ENCODE measurements at regions not wholly inside any gene's neighbourhood (a gene's known extent, or its start where the extent isn't known, plus 50 kb on each side); places are given as distances from the start of the nearest gene placed in this dataset.
"Not testable (repeated sequence)": the region's sequence is repeated elsewhere in the genome, so short reads cannot be mapped to it uniquely, and the experiment has no call there.

- DNase-seq, result no peak
These were observed 51.4 kb downstream of the MRPL36 start for GRCh38 chr5:1748271-1748670.

GRCh38 chr5:1747803-1748085, 51.9 kb downstream of the MRPL36 start:
- no peak for DNase-seq

- no peak for DNase-seq
These were observed 52.4 kb downstream of the MRPL36 start for GRCh38 chr5:1747079-1747802.

GRCh38 chr5:1746371-1747078, 53.1 kb downstream of the MRPL36 start:
- no peak for DNase-seq

GRCh38 chr5:1745796-1746370, 53.8 kb downstream of the MRPL36 start:
- DNase-seq, result no peak

- DNase-seq, result no peak
These were observed 54.4 kb downstream of the MRPL36 start for GRCh38 chr5:1745123-1745795.

- DNase-seq, result no peak
These were observed 55.1 kb downstream of the MRPL36 start for GRCh38 chr5:1744393-1745122.

- DNase-seq, result no peak
These were observed 55.9 kb downstream of the MRPL36 start for GRCh38 chr5:1743769-1744085.

GRCh38 chr5:1743061-1743768, 56.4 kb downstream of the MRPL36 start:
- DNase-seq, result no peak

- no peak for DNase-seq
These were observed 61.7 kb downstream of the MRPL36 start for GRCh38 chr5:1737790-1738405.

GRCh38 chr5:1736889-1737711, 62.5 kb downstream of the MRPL36 start:
- DNase-seq, result no peak

GRCh38 chr5:1736065-1736464, 63.6 kb downstream of the MRPL36 start:
- no peak for DNase-seq

- no peak for DNase-seq
These were observed 64.2 kb downstream of the MRPL36 start for GRCh38 chr5:1735320-1735970.

- no peak for DNase-seq
These were observed 64.7 kb downstream of the MRPL36 start for GRCh38 chr5:1734908-1735289.

GRCh38 chr5:1734271-1734907, 65.2 kb downstream of the MRPL36 start:
- DNase-seq, result no peak

GRCh38 chr5:1733369-1733768, 66.3 kb downstream of the MRPL36 start:
- no peak for DNase-seq

GRCh38 chr5:1732945-1733344, 66.7 kb downstream of the MRPL36 start:
- no peak for DNase-seq

GRCh38 chr5:1732238-1732941, 67.2 kb downstream of the MRPL36 start:
- DNase-seq, result no peak

GRCh38 chr5:1731855-1732237, 67.8 kb downstream of the MRPL36 start:
- not testable (repeated sequence) for DNase-seq

All from left kidney (tissue), 1 donor.